Psoas muscle (tissue), 7 donors: ENCODE measurements at regions not wholly inside any gene's neighbourhood (a gene's known extent, or its start where the extent isn't known, plus 50 kb on each side); places are given as distances from the start of the nearest gene placed in this dataset.

Experiments
- ATAC-seq, 4 donors: fragments of 200-7000 bp; cut with Tn5 transposase; one replicate each; pipeline ENCODE4 v1.9.1; 2020; ENCODE audit warnings: moderate library complexity in 3 of 4, mild to moderate bottlenecking in 2 of 4
- DNase-seq, 2 donors: peaks; one replicate each; pipeline ENCODE4 v3.0.0-alpha.2; 2020
- H3K27ac ChIP-seq: fragments of 200-600 bp; one replicate; pipeline ENCODE4 v1.8.0; 2022
- H3K27me3 ChIP-seq, 3 donors: fragments of 200-600 bp in 1 of 3; one replicate each; pipeline versions ENCODE4 v1.6.1 to v1.8.0; 2013 to 2022; ENCODE audit warnings: low read length in 2 of 3, mild to moderate bottlenecking in 2 of 3, moderate library complexity in 1 of 3; ENCODE audit not compliant: insufficient read depth in 3 of 3
- H3K36me3 ChIP-seq, 2 donors: fragments of 200-600 bp in 1 of 2; one replicate each; pipeline versions ENCODE4 v1.6.1 to v1.8.0; 2013 to 2022; ENCODE audit warnings: low read depth in 1 of 2, mild to moderate bottlenecking in 1 of 2, moderate library complexity in 1 of 2; ENCODE audit not compliant: insufficient read depth in 1 of 2
- H3K4me1 ChIP-seq: fragments of 200-600 bp; one replicate; pipeline ENCODE4 v1.8.0; 2022
- H3K4me3 ChIP-seq: fragments of 200-600 bp; one replicate; pipeline ENCODE4 v1.8.0; 2022; ENCODE audit warnings: mild to moderate bottlenecking
- H3K9me3 ChIP-seq: fragments of 200-600 bp; one replicate; pipeline ENCODE4 v1.8.0; 2022
- WGBS, 3 donors: extraction: QIAGEN DNeasy Blood & Tissue Kit; methylation state at CpG; one replicate each; pipeline versions ENCODE4 v1.1.6 to v1.1.7; 2013; 5-methylcytosine and 5-hydroxymethylcytosine counted together
- intact Hi-C, 2 donors: fragments of 100-400 bp; cut with DNase I; formaldehyde crosslinking; loops; one replicate each; pipeline versions ENCODE4 v1.11.0 to v1.14.2; 2022
- TF ChIP-seq, protein P1 (sequence below): fragments of 200-600 bp; IDR thresholded peaks from one replicate; pipeline ENCODE4 v1.8.0; 2022; ENCODE audit warnings: antibody characterized with exemption
- donor health status: healthy with polysubstance abuse.
- donor health status: DM: no; HTN: no; CAD: no; lungs with moderate emphysema.
- donor health status: Bipolar disorder and iron deficiency.
- donor health status: healthy.
- donor health status: DM: yes; HTN: yes; CAD: no.
- donor health status: DM: no; HTN: no; CAD: no.
- donor health status: DM: yes; HTN: yes; CAD: no.

DNA sequence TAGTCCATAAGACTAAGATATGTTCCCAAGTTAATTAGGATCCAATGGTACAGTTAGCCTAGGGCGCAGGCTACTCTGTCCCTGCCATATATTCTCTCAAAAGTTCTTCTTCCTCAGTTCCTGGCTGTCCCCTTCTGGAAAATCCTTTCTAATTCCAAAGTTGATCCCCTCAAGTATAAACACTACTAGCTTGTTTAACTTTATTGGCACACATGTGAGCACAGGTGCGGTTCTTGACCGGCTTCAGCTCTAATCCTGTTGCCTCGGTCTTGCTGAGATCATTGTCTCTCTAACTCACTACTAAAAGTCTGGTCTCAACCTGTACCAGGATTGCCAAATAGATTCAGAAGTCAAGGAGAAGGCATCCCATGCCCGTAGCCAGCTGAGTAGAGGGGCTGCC, 89.0 kb downstream of the SEMA4F start:
- Histone ChIP-seq H3K27me3 (no peaks in the 10 kb centered on the region), H3K9me3 (no peaks in the 10 kb centered on the region), H3K4me1 (peaks cover 24% of the 10 kb centered on the region), H3K4me3 (no peak overlapping the region), H3K27ac (no peak overlapping the region), H3K36me3 (no peaks in the 10 kb centered on the region)
- intact Hi-C loops, result no loop called here
- no peak for DNase-seq
- TF ChIP-seq, protein P1, sequence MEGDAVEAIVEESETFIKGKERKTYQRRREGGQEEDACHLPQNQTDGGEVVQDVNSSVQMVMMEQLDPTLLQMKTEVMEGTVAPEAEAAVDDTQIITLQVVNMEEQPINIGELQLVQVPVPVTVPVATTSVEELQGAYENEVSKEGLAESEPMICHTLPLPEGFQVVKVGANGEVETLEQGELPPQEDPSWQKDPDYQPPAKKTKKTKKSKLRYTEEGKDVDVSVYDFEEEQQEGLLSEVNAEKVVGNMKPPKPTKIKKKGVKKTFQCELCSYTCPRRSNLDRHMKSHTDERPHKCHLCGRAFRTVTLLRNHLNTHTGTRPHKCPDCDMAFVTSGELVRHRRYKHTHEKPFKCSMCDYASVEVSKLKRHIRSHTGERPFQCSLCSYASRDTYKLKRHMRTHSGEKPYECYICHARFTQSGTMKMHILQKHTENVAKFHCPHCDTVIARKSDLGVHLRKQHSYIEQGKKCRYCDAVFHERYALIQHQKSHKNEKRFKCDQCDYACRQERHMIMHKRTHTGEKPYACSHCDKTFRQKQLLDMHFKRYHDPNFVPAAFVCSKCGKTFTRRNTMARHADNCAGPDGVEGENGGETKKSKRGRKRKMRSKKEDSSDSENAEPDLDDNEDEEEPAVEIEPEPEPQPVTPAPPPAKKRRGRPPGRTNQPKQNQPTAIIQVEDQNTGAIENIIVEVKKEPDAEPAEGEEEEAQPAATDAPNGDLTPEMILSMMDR, result no peak
- ATAC-seq, result peak in 1 of 4 donors; percentile 16
- 34 to 38% (median 37%) methylated on average over 5 of the region's 5 CpGs for WGBS, 3 donors

DNA sequence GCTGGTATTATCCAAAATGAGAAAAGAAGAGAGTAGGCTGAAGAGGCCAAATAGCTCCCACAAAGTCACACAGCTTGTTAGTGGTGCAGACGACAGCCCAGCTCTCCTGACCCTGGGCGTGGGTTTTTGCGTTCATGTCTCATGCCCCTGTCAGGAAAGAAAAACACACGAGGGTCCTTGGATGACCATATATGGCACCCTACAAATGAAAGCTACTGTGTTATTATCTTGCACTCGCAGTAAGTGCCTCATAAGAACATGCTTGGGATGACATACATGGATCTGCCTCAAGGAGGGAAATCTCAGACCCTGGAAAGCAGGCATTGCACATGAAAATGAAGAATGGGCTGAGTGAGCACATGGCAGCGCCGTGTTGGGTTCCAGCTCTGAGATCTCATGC, 89.7 kb downstream of the SEMA4F start:
- H3K9me3 ChIP-seq, result no peaks in the 10 kb centered on the region
- TF ChIP-seq, protein P1, result no peak
- no peak for ATAC-seq
- intact Hi-C loops, result no loop called here
- no peak for DNase-seq
- 73 to 79% (median 77%) methylated on average over 7 of the region's 7 CpGs for WGBS, 3 donors
- no peak overlapping the region for H3K27ac ChIP-seq
- H3K36me3 ChIP-seq, result no peaks in the 10 kb centered on the region
- peaks cover 24% of the 10 kb centered on the region for H3K4me1 ChIP-seq
- no peaks in the 10 kb centered on the region for H3K27me3 ChIP-seq
- H3K4me3 ChIP-seq, result no peak overlapping the region

DNA sequence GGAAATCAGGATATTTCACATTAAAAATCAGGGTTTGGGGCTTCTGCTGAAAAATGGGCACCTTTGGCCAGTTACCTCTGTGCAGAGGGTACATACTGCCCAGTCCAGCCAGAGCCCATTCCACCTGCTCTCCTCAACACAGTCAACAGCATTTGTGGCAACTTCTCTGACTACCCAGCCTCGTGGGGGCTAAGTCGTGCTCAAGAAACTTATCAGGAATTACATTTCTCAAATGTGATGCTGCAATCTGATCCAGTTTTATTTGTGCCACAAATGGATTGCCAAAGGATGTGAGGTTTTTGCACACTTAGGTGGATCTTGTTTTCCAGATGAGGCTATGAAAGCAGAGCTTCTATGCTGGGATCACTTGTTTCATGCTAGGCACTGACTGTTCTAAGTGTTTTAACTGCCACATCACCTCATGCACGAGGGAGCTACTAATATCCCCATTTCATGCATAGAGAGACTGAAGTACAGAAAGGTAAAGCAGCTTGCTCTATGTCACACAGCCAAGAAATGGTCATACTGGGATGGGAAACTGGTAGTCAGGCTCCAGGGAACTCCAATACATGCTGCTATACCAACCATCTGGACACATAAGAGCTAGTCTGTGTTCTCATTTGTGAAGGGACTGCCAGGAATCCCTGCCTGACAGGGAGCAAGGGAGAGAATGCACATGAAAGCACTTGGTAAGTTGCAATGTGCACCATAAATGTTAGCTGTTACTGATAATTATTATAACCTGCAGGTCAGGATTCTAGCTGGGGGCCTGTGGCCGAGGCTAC, 89.0 kb upstream of the HK2 start:
- ATAC-seq (no peak), DNase-seq (no peak)
- no peaks in the 10 kb centered on the region for H3K9me3 ChIP-seq
- peaks cover 24% of the 10 kb centered on the region for H3K4me1 ChIP-seq
- no peak overlapping the region for H3K27ac ChIP-seq
- H3K36me3 ChIP-seq, result no peaks in the 10 kb centered on the region
- H3K4me3 ChIP-seq, result no peak overlapping the region
- 49 to 57% (median 53%) methylated on average over 4 of the region's 4 CpGs for WGBS, 3 donors
- H3K27me3 ChIP-seq, result no peaks in the 10 kb centered on the region
- TF ChIP-seq, protein P1, result no peak
- intact Hi-C loops, result no loop called here

DNA sequence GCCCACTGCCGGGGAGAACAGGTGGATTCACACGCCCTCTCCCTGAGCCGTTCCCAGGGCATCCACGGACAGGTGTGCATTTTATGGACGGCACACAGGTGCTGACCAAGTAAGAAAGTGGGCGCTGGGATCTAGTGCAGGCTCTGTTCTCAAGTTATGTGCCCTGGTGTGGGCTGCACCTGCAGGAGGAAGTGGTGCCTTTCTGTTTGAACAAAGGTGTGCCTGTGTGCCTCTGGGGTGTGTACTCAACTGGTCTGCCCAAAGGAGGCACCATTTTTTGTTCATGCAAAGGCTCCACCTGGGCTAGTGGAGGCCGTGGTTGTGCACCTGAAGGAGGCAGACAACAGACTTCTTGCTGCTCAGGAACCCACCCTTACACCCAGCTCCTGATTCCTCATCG, 88.2 kb upstream of the HK2 start:
- H3K4me3 ChIP-seq, result no peak overlapping the region
- H3K27ac ChIP-seq, result no peak overlapping the region
- DNase-seq (no peak), ATAC-seq (no peak)
- intact Hi-C loops, result no loop called here
- TF ChIP-seq, protein P1, result no peak
- no peaks in the 10 kb centered on the region for H3K27me3 ChIP-seq
- H3K4me1 ChIP-seq, result peaks cover 20% of the 10 kb centered on the region
- no peaks in the 10 kb centered on the region for H3K9me3 ChIP-seq
- H3K36me3 ChIP-seq, result no peaks in the 10 kb centered on the region
- 64 to 76% (median 72%) methylated on average over 8 of the region's 8 CpGs for WGBS, 3 donors

DNA sequence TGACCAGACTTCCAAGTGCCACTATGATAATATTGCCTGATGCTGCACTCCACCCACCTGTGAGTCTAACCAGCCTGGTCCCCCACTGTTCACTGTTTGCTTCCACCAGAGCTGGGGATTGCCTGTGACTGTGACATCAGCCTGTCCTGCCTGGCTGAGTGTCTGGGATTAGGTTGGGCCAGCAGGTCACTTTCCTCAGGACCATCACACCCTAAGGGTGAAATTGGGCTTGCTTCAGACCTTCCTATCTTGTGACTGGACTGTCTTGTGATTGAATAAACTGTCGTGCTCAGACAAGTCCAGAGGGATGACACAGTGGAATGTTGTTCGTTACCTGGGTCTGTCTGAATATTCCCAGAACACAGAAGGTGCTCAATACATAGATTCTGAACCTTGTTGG, 87.4 kb upstream of the HK2 start:
- Histone ChIP-seq H3K9me3 (no peaks in the 10 kb centered on the region), H3K36me3 (no peaks in the 10 kb centered on the region), H3K27me3 (no peaks in the 10 kb centered on the region), H3K4me3 (no peak overlapping the region), H3K27ac (no peak overlapping the region), H3K4me1 (peaks cover 13% of the 10 kb centered on the region)
- TF ChIP-seq, protein P1, result no peak
- 85 to 90% (median 87%) methylated on average over 2 of the region's 2 CpGs for WGBS, 3 donors
- intact Hi-C loops, result no loop called here
- ATAC-seq (no peak), DNase-seq (no peak)
